BJ (cell line): ENCODE measurements at regions not wholly inside any gene's neighbourhood (a gene's known extent, or its start where the extent isn't known, plus 50 kb on each side); places are given as distances from the start of the nearest gene placed in this dataset.

Experiments
- CTCF ChIA-PET: fragments of 350-600 bp; formaldehyde crosslinking; extraction: SDS; loops from one replicate; lab custom pipeline; 2021; ENCODE audit warnings: antibody characterized with exemption, inconsistent platforms; lab: Yijun Ruan, JAX
- POLR2A ChIA-PET: fragments of 300-600 bp; sonication (Branson Sonifier 250); formaldehyde crosslinking; extraction: SDS; loops from one replicate; lab custom pipeline; 2021; ENCODE audit warnings: antibody characterized with exemption; lab: Charles Lee
- DNase-seq: peaks from one replicate; pipeline ENCODE4 v3.0.0-alpha.2; 2011; ENCODE audit warnings: low read depth
- H3K27me3 ChIP-seq: 2 replicates; pipeline ENCODE4 v1.6.0; 2011; ENCODE audit warnings: low read length; ENCODE audit not compliant: control insufficient read depth, insufficient read depth
- H3K36me3 ChIP-seq: 2 replicates; pipeline ENCODE4 v1.5.1; 2011; ENCODE audit warnings: low read length; ENCODE audit not compliant: control insufficient read depth, insufficient read depth
- H3K4me3 ChIP-seq: 2 replicates; pipeline ENCODE4 v1.5.1; 2011; ENCODE audit warnings: low read depth, mild to moderate bottlenecking, control low read depth, low read length
- CTCF ChIP-seq: IDR thresholded peaks from 2 replicates; pipeline ENCODE4 v1.5.1; 2011; ENCODE audit warnings: low read depth, mild to moderate bottlenecking, control low read depth, inconsistent platforms, low read length, moderate library complexity; ENCODE audit not compliant: insufficient read depth

GRCh38 chr1:80657044-80657643 lies 1143.6 kb upstream of the ADGRL2 start:
- Histone ChIP-seq H3K4me3 (no peak overlapping the region), H3K27me3 (no peaks in the 10 kb centered on the region), H3K36me3 (no peaks in the 10 kb centered on the region)
- no peak for DNase-seq
- CTCF ChIA-PET: interaction anchor here (0.6 kb wide), 1 partner anchor 21 kb away, joined by 3 read pairs; no protein-coding TSS in a partner anchor
- POLR2A ChIA-PET: no interaction called here
- no peak for TF ChIP-seq CTCF

GRCh38 chr1:80656641-80657040 lies 1144.1 kb upstream of the ADGRL2 start:
- POLR2A ChIA-PET: no interaction called here
- no peak for TF ChIP-seq CTCF
- DNase-seq: no peak
- Histone ChIP-seq H3K27me3 (no peaks in the 10 kb centered on the region), H3K4me3 (no peak overlapping the region), H3K36me3 (no peaks in the 10 kb centered on the region)
- CTCF ChIA-PET: no interaction called here

GRCh38 chr1:80656014-80656636 lies 1144.6 kb upstream of the ADGRL2 start:
- Histone ChIP-seq H3K36me3 (no peaks in the 10 kb centered on the region), H3K27me3 (no peaks in the 10 kb centered on the region), H3K4me3 (no peak overlapping the region)
- no peak for DNase-seq
- no peak for TF ChIP-seq CTCF
- ChIA-PET POLR2A (no interaction called here), CTCF (no interaction called here)

- no peak for TF ChIP-seq CTCF
- ChIA-PET POLR2A (no interaction called here), CTCF (no interaction called here)
- Histone ChIP-seq H3K36me3 (no peaks in the 10 kb centered on the region), H3K27me3 (no peaks in the 10 kb centered on the region), H3K4me3 (no peak overlapping the region)
- DNase-seq: no peak
Observed at GRCh38 chr1:80646053-80646452, 1154.7 kb upstream of the ADGRL2 start.

- ChIA-PET POLR2A (no interaction called here), CTCF (no interaction called here)
- Histone ChIP-seq H3K36me3 (no peaks in the 10 kb centered on the region), H3K27me3 (no peaks in the 10 kb centered on the region), H3K4me3 (no peak overlapping the region)
- DNase-seq: no peak
- no peak for TF ChIP-seq CTCF
Observed at GRCh38 chr1:80645621-80646020, 1155.1 kb upstream of the ADGRL2 start.
